ENCODE measurements at regions not wholly inside any gene's neighbourhood (a gene's known extent, or its start where the extent isn't known, plus 50 kb on each side); places are given as distances from the start of the nearest gene placed in this dataset.

- TF ChIP-seq, protein P1, sequence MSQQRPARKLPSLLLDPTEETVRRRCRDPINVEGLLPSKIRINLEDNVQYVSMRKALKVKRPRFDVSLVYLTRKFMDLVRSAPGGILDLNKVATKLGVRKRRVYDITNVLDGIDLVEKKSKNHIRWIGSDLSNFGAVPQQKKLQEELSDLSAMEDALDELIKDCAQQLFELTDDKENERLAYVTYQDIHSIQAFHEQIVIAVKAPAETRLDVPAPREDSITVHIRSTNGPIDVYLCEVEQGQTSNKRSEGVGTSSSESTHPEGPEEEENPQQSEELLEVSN (IDR thresholded peaks at IDR 0.05), result no peak; the same call in 1 of the 2 replicates
- TF ChIP-seq RXRA (IDR thresholded peaks at IDR 0.05; ENCODE audit: insufficient read depth, low read depth, low read length), result no peak
- no peak for TF ChIP-seq KDM4A (IDR thresholded peaks at IDR 0.05; ENCODE audit: low read depth, low read length, severe bottlenecking)
- no peak for TF ChIP-seq BRCA1 (IDR thresholded peaks at IDR 0.05; ENCODE audit: low read depth, low read length)
- TF ChIP-seq BCL11A (IDR thresholded peaks at IDR 0.05; ENCODE audit: low read depth in 2 of 2, low read length in 2 of 2), result no peak
- TF ChIP-seq TAF1 (IDR thresholded peaks at IDR 0.05; ENCODE audit: low read depth, low read length), result no peak
- TF ChIP-seq ASH2L (IDR thresholded peaks at IDR 0.05; ENCODE audit: low read length), result no peak
- no peak for TF ChIP-seq RAD21 (IDR thresholded peaks at IDR 0.05 in 1 of 2, conservative IDR thresholded peaks at IDR 0.05 in 1 of 2; ENCODE audit: low read depth in 2 of 2, low read length in 2 of 2)
- TF ChIP-seq CHD1 (IDR thresholded peaks at IDR 0.05; ENCODE audit: low read depth, low read length), result no peak
- TF ChIP-seq GABPA (IDR thresholded peaks at IDR 0.05; ENCODE audit: borderline replicate concordance, insufficient read depth, low read length), result no peak
- no peak for TF ChIP-seq CTBP2 (IDR thresholded peaks at IDR 0.05; ENCODE audit: borderline replicate concordance, insufficient read depth, insufficient read length, low read length)
- TF ChIP-seq POLR2AphosphoS5 (IDR thresholded peaks at IDR 0.05; ENCODE audit: low read depth, low read length), result no peak
- no peak for TF ChIP-seq FOSL1 (IDR thresholded peaks at IDR 0.05; ENCODE audit: insufficient read depth, low read depth, low read length)
- no peak for TF ChIP-seq TBP (IDR thresholded peaks at IDR 0.05; ENCODE audit: low read depth, low read length)
- TF ChIP-seq ATF2 (IDR thresholded peaks at IDR 0.05; ENCODE audit: low read length), result 0 out of 2 replicates have a peak, but pooled peaks have one; percentile 41
- TF ChIP-seq JUND (IDR thresholded peaks at IDR 0.05; ENCODE audit: low read length), result peak; percentile 81
Observed at GRCh38 chr1:239816081-239816782, 275.5 kb upstream of the FMN2 start (continued).

Measured in H1 (cell line).